Stimulated activated CD8-positive, alpha-beta memory T cell treated with anti-CD3 and anti-CD28 coated beads, Interleukin-2, amount 100 ng/mL, for 48 hours (primary cell): ENCODE measurements at regions not wholly inside any gene's neighbourhood (a gene's known extent, or its start where the extent isn't known, plus 50 kb on each side); places are given as distances from the start of the nearest gene placed in this dataset.

Experiments used
- DNase-seq, 2 donors: peaks; one replicate each; pipeline ENCODE4 v3.0.0-alpha.2; 2020; ENCODE audit warnings: low read depth in 2 of 2

GRCh38 chr22:49586873-49587272 is 240.8 kb downstream of the BRD1 start:
- DNase-seq, result no peak

- DNase-seq, result no peak
Measured at GRCh38 chr22:49586244-49586748, 241.4 kb downstream of the BRD1 start.

- no peak for DNase-seq
Measured at GRCh38 chr22:49585461-49586243, 242.0 kb downstream of the BRD1 start.

- DNase-seq, result no peak
Measured at GRCh38 chr22:49583886-49584505, 243.7 kb downstream of the BRD1 start.

- DNase-seq, result no peak
Measured at GRCh38 chr22:49583341-49583740, 244.3 kb downstream of the BRD1 start.

GRCh38 chr22:49582678-49583077 is 245.0 kb downstream of the BRD1 start:
- no peak for DNase-seq

- DNase-seq, result no peak
Measured at GRCh38 chr22:49582181-49582580, 245.5 kb downstream of the BRD1 start.

- DNase-seq, result no peak
Measured at GRCh38 chr22:49580024-49580423, 247.6 kb downstream of the BRD1 start.

GRCh38 chr22:49577168-49578060 is 250.3 kb downstream of the BRD1 start:
- DNase-seq, result no peak

GRCh38 chr22:49576241-49577141 is 251.2 kb downstream of the BRD1 start:
- DNase-seq, result no peak

GRCh38 chr22:49575703-49576081 is 252.0 kb downstream of the BRD1 start:
- no peak for DNase-seq

GRCh38 chr22:49574881-49575702 is 252.6 kb downstream of the BRD1 start:
- DNase-seq, result no peak

- no peak for DNase-seq
Measured at GRCh38 chr22:49574205-49574880, 253.3 kb downstream of the BRD1 start.

GRCh38 chr22:49573109-49573765 is 254.4 kb downstream of the BRD1 start:
- no peak for DNase-seq

GRCh38 chr22:49571326-49571725 is 256.3 kb downstream of the BRD1 start:
- no peak for DNase-seq

- DNase-seq, result no peak
Measured at GRCh38 chr22:49570032-49570848, 257.4 kb downstream of the BRD1 start.

- DNase-seq, result no peak
Measured at GRCh38 chr22:49569286-49570031, 258.2 kb downstream of the BRD1 start.
